NT2/D1 (cell line): ENCODE measurements at regions not wholly inside any gene's neighbourhood (a gene's known extent, or its start where the extent isn't known, plus 50 kb on each side); places are given as distances from the start of the nearest gene placed in this dataset.

Experiments used
- YY1 ChIP-seq: IDR thresholded peaks from 2 replicates; pipeline ENCODE4 v1.6.1; 2011; ENCODE audit not compliant: insufficient read length, insufficient read depth
- ZNF274 ChIP-seq: IDR thresholded peaks from 2 replicates; pipeline ENCODE4 v1.6.1; 2011; ENCODE audit warnings: mild to moderate bottlenecking, low read depth, low read length

DNA sequence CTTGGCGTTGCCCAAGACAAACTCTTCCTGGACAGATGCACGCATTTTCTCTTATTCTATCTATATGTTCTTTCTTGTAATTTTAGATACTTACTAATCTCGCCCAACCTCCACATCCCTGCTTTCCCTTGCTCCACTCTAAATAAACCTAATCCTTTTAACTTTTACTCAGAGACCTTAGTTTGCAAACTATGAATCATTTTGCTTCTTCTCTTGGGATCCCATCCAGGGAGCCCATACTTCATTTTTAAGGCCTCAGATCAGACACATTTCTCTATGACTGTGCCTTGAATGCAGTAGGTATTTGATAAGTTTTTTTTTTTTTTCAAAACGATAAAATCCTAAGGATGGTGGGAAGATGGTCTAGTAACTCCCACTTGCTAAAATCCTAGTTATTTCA is 353.8 kb upstream of the HAND2 start:
- TF ChIP-seq ZNF274 = no peak
- TF ChIP-seq YY1 = no peak
